NCI-H1930 (cell line): ENCODE measurements at regions not wholly inside any gene's neighbourhood (a gene's known extent, or its start where the extent isn't known, plus 50 kb on each side); places are given as distances from the start of the nearest gene placed in this dataset.
"Not testable (repeated sequence)": the region's sequence is repeated elsewhere in the genome, so short reads cannot be mapped to it uniquely, and the experiment has no call there.

Source experiments
- DNase-seq, 2 experiments: peaks; one replicate each; lab custom pipeline; 2025; lab: John Stamatoyannopoulos, UW

DNA sequence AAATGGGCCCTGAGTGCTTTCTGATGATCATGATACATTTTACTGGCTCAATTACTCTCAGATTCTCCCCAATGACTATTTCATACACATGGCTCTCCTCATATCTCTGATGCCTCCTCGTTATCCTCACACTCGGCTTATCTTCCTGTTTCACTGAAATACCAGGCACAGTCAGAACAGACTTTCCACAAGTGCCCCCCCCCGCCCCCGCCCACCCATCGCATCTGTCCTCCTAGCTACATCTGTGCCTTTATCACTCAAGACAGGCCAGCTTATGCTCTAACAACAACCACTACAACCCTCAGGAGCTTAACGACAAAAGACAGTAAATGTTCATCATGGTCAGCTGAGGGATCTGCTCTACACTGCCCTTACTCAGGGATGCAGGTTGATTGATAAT lies 610.6 kb upstream of the DIPK2B start:
- DNase-seq: no peak

DNA sequence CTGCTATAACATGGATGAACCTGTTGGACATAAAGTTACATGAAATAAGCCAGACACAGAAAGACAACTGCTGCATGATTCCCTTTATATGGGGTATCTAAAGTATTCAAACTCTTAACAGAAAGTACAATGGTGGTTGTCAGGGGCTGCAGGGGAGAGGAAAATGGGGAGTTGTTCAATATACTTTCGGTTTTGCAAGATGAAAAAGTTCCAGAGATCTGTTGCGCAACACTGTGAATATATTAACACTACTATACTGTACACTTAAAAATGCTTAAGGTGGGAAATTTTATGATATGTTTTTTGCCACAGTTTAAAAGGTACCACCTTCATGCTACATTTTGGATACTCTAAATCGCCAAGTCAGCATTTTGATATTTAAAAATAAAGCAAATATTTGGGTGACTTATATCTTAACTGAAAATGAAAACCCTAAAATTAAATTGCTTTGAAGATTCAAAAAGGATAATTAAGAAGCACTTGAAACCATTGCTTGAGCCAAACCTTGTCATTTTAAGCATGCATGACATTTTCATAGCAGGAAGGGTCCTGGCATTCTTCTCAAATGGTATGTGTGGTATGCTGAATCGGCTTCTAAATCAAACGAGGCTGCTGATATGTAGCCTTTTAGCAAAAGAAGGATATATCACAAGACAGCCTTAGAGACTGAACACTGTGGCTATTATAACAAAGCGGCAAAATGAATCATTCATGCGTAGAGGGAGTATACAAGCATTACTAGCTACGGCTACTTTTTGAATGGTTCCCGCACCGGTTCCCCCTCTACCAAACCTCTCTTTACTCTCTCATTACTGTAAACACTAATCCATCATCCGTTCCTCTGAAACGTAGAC lies 607.1 kb upstream of the DIPK2B start:
- DNase-seq: no peak

DNA sequence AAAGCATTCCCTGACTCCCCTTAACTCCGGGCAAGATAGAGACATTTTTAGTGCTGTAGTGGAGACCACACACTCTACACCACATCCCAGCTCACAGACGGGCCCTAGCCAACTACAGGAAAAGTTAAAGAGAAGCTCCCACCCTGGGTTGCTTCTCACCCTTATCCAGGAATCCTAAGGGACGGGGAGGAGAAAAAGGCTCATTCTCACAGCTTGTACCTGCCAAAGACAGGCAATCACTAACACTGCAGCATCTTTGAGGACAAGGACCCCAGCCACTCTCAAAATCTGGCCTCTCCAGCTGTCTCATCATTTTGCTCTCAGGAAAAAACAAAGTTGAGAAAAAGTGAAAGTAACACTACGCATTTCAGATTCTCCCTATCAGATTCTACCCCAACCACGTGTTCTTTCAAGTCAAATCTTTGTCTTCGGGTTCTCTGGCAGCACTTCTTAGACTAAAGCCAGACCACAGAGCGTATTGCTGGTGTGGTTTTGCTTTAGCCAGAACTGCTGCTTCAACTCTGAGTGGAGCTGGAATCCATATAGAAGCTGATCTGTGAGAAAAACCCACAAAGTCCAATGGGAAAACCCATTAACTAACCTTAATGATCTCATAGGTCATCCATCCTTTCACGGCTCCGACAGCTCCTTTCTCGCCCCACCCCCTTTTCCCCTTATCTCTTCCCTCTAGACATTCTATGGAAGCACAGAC lies 605.9 kb upstream of the DIPK2B start:
- DNase-seq: no peak

DNA sequence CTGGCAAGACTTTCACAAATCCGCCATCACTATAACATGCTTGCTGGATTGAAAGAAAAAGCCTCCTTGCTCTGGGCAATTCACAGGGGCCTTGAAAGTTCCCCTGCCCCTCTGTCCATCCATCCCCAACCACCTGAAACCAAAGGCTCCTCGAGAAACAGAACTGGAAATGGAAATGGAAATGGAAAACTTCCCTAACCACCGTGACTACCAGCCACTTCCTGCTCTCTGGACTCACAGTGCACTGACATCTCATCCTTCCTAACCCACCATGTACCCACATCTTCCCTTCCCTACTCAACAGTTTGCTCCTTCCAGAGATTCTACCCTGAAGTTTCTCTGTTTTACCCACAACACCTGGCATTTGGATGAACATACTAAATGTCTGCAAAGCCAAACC lies 603.6 kb upstream of the DIPK2B start:
- no peak for DNase-seq

DNA sequence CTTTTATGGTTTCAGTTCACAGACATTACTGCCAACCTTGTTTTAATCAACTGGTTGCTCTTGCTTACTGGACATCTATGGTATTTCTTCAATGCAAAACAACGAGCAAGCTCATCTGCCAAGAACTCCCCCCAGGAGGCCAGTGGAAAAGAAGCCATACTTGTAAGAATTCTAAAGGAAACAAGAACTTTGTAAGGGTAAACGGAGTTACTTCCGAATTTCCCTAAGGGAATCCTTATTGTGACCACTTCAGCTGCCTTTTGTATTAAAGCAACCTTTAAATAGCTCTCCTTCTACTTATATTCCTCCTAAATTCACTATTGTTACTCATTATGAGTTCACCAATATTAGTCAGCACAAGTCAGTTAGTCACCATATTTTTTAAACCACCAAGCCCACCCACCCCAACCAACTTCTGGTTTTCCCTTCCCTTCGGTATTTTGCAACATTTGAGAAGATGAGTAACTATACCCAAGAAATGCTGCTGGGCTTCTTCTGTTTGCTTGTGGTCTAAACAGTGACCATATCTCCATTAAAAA lies 602.8 kb upstream of the DIPK2B start:
- no peak for DNase-seq

DNA sequence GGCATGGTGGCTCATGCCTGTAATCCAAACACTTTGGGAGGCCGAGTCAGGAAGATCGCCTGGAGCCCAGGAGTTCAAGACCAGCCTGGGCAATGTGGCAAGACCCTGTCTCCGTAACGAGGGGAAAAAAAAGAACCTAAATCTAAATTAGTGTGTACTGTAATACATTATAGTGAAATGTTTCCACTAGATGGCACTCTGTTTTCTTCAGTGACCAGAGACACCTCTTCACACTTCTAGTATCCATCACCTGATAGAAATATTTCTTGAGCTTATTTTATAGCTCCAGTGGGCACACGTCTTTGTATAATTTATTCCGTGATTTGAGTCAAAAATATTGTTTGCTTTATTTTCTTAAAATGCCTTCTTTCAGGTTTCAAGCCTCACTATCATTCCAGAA lies 600.9 kb upstream of the DIPK2B start:
- DNase-seq: no peak

DNA sequence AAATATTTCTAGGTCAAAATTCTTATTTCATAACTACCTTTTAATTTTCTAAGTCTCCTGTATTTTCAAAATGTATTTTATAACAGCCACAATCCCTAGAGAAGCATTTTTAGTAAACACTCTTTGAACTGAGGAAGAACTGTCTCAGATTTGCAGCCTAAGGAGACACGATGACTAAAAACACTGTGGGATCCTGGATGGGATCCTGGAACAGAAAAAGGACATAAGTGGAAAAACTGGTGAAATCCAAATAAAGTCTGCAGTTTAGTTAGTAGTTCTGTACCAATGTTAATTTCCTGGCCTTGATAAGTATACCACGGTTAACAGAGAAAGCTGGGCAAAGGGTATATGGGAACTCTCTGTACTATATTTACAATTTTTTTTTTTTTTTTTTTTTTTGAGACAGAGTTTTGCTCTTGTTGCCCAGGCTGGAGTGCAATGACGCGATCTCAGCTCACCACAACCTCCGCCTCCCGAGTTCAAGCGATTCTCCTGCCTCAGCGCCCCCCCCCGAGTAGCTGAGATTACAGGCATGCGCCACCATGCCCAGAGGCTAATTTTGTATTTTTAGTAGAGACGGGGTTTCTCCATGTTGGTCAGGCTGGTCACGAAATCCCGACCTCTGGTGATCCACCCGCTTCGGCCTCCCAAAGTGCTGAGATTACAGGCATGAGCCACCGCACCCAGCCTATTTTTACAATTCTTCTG lies 600.2 kb upstream of the DIPK2B start:
- DNase-seq: not testable (repeated sequence)

DNA sequence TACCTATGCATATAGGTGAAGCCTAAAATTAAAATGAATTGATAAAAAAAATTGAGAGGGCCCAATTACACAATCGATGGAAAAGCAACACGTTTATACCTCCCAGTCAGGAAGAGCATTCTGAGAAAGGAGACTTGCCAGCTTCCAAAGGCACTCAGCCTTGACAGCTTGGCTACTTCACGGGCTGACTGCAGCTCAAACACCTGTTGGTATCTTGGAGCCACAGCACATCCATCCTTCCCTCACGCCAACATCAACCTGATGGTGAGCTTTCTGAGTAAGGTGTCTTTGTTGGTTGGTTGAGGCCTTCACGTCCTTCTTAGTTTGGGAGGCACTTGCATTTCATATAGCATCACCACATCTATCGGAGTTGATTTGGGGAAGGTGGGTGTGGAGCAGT lies 598.9 kb upstream of the DIPK2B start:
- no peak for DNase-seq

DNA sequence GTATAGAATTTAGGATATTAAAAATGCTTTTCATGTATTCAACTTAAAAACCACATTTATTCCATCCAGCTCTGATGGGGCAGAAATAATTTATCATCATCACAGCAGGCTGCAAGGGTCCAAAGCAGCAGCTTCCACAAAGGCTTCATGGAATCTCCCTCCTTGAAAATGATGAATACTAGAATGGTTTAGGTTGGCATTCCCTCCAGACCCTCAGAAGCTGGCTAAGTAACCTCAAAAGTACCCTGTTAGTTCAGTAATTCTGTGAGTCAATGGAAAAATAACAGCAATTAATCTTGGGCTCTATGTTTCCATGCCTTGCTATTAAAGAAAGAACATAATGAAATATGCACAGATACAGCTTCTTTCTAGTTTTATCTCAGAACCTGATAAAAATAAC lies 594.9 kb upstream of the DIPK2B start:
- DNase-seq: no peak

DNA sequence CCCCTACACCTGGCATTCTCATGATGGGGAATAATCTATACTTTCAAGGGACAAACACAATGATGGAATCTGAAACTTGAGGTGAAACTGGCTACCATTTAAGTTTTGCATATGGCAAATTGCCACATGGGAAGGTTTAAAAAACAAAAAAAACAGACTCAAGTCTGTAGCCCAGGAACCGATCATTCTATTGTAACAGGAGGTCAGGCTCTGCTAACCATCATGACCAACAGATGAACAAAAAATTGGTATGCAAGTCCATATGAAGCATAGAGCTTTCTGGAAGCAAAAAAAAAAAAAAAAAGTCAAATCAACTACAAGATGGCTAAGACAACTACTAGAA lies 594.3 kb upstream of the DIPK2B start:
- no peak for DNase-seq

DNA sequence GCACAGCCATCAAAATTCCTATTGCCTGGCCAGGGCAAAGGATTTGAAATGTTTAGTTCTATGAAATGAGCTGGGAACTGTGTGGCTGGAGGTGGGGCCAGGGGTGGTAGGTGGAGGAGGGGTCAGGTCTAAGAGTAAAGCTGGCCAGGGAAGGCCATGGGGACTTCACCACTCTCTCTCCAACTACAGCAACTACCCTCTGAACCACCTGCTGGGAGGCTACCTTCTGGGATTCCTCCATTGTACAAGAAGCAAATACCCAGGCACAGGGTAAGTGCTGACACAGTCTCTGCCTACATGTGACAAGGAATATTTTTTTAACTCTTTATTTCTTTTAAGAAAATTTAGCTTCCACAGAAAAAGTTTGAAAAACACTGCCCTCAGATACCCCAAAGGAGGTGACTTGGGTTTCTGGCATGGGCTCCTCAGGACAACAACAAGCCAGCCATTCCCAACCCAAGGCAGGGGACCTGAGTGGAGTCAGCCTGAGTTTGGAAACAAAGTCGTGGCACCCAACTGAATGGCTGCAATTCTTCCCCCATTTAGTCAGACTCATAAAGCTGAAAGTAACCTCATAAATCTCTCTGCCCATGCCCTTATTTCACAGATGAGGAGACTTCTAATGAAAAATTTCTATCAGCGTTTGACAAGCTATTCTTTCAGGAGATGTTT lies 593.8 kb upstream of the DIPK2B start:
- no peak for DNase-seq

DNA sequence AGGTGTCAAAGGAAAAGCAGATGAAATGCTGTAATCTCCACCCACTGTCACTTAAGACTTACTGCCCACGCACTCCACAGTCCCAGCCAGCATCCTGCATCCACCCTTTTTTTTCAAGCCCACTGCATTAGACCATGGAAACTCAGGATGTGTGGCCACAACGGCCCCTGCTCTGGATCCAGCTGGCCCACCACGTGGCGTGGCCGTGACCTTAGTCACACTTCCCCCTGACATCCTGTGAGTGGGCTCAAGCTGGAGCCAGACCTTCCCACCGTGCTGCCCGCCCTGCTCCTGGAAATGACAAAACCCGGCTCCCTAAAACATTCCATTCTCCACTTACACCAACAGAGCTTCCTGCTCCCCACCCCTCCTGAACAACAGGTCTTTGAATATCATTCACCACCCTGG lies 588.3 kb upstream of the DIPK2B start:
- DNase-seq: no peak

DNA sequence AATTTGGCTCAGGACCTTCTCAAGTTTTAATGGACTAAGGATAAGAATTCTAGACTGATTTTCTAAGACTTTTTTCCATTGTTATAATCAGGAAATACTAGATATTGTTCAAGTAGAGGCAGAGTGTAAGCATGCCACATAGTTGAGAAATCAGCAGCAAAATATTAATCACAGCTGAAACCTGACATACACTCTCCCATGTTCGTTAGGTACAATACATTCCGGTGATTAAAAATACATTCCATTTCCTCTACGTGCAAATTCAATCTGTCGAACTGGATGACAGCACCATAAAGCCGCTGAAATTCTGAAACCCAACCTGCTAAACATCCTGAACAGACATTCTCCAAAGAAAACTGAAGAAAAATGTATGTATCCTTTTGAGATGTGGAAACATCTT lies 587.6 kb upstream of the DIPK2B start:
- no peak for DNase-seq

DNA sequence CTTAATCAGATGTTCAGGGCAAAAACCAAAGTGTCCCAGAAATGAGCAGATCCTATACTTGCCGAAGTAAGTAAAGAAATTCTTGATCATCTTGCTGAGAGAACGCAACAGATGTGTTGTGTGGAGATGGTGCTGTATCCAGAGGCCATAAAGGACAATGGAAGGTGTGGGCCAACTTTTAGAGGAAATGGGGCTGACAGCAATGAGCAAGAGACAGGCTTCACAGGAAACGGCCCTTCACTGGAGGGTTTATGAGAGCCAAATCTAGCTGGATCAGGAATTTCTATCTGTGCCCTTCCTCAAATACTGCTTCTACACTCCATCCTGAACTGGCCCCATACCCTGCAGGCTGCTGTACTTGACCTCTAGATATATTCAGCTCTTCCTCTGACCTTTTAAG lies 583.9 kb upstream of the DIPK2B start:
- DNase-seq: no peak

DNA sequence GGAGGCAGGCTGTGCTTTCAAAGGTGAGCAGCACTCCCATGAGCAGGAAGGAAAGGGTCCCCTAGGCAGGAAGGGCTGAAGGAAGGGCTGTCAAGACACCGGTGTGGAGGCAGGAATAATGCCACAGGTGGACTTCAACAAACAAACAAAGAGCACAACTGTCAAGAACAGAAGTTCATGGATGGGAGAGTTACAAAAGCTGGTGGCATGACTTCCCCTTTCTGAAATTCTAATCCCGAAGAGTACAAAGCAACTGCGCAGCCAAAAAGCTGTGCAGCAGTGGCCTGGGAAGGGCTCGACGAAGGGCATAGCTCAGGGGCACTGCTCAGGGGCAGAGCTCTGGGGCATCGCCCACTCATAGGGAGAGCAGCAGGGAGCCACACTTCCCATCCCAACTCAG lies 582.3 kb upstream of the DIPK2B start:
- no peak for DNase-seq

DNA sequence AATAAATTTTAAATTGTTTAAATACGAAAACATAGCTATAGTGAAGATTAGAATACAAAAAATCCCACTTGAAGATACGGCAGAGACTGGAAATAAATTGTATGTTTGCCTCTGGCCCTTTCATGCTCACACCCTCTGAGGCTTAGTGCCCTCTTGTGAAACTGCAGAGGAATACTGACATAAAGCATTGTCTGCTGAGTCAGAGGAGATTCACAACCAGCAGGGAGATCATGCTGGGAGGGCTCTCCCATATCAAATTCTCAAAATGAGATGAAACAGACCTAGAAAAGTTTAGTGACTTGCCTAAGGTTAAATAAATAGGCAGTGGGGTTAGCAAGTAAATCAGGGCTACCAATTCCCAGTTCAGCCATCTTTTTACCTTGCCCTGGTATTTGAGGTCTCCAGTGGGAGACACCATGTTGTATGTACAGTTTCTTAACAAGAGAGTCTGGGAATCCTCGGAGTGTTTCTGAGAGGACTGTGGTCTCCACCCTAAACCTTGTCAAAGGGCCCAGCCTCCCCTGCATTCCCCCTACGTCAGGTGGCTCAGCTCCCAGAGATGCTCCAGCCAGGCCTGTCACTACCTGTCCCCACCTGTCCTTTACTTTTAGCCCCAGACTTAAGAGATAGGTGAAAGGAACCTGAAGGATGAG lies 581.4 kb upstream of the DIPK2B start:
- DNase-seq: no peak

DNA sequence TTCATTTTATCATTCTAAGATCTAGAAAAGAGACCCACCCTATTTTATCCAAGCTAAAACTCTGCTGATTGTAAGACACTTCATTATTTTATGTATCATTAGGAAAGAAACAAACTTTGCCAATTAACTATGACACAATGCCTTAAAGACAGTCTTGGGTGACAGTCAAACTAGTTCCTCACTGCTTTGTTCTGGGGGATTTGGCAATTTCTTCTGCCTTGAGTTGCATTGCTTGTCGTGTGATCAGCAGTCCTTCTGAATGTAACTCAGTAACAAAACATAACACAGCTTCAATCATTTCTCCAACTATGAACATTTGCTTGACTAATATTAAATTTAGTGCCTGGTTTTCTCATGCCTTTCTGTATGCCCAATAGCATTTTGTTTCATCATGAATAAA lies 577.9 kb upstream of the DIPK2B start:
- DNase-seq: no peak

DNA sequence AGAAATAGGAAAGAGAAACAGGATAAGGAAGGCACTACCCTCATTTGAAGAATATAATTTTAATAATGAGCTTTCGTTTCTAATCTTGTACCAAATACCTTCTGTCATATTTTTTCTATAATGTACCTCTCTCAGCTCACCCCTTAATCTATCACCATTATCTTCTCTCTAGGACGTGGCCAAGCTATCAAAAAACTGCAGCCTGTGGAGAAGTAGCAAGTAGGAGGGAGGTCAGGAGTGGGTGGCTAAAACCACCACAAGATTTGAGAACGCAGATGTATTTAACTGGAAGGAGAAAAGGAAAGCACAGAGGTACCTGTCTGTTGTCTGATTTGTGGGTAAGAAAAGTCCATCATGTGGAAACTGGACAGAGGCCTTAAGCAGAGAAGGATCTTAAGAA lies 576.7 kb upstream of the DIPK2B start:
- DNase-seq: no peak

DNA sequence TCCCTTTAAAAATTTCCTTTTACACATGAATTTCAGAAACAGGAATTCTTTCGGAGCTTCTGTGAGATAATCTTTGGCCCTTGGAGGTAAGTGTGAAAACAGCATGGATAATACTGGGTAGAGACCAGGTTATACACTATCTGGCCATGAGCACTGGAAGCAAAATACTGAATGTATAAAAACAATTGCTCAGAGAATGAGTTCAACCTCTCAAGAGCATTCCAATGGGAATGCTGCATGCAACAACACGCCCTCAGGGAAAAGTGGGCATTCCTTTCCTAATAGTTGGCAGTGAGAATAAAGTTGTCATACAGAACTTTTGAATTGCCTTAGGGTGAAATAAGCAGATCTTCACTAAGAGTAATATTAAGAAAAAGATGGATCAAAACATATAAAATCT lies 574.8 kb upstream of the DIPK2B start:
- DNase-seq: no peak

DNA sequence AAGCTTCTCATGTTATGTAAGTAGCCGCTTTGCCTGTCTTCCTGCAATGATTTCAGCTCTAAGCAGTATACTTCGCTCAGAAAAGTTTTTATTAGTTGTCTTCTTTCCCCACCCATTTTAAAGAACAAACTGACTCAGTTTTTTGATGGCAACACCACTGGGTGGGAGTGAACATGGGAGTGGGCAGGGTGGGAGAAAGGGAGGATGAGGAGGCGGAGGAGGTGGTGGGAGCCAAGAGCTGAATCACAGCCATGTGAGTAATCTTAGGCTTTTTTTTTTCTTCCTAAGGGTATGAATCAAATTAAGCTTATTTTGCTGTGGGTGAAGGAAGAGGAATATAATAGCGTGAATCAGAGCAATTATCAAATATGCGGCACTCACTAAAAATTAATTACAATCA lies 574.3 kb upstream of the DIPK2B start:
- DNase-seq: no peak

DNA sequence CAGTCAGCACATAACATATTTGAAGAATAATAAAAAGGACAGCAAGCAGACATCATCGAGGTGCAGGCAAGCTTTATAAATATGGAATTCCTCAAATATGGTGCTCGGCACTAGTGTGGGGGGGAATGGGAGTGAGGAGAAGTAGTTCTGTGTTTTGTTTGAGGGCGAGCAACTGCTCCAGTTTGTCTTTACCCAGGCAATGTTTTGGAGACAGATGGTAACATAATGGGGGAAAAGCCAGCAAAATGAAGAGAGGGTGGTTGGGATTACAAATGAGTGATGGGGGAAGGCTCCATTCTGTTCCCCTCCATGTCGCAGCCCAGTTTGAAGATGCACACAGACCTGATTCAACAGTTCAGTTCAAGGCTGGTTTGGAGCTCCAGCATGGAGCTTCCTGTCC lies 572.9 kb upstream of the DIPK2B start:
- no peak for DNase-seq
